HG02610 (cell line): ENCODE measurements at regions not wholly inside any gene's neighbourhood (a gene's known extent, or its start where the extent isn't known, plus 50 kb on each side); places are given as distances from the start of the nearest gene placed in this dataset.
A peak's percentile ranks its signal among the peaks of the same experiment; 100 is the strongest.

Source experiments
- ATAC-seq: cut with Tn5 transposase; IDR thresholded peaks from one replicate; pipeline ENCODE4 v1.9.1; 2021; ENCODE audit warnings: mild to moderate bottlenecking, moderate library complexity; ENCODE audit not compliant: unreplicated experiment

DNA sequence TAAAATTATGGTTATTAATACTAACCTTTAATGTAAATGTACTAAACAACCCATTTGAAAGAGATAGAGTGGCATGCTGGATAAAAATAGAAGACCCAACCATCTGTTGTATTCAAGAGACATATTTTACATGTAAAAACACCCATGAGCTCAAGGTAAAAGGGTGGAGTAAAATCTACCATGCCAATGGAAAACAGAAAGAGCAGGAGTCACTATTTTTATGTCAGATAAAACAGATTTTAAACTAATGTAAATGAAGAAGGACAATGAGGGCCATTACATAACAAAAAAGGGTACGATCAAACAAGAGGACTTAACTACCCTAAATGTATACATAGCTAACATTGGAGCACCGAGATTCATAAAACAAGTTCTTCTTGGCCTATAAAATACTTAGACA, 66.3 kb downstream of the ITM2A start:
- no peak for ATAC-seq

- ATAC-seq, result no peak
Observed at GRCh38 chrX:79290596-79290995, 76.5 kb downstream of the ITM2A start.

- no peak for ATAC-seq
Observed at GRCh38 chrX:79288733-79289132, 78.4 kb downstream of the ITM2A start.

- ATAC-seq, result no peak
Observed at GRCh38 chrX:79287724-79288123, 79.4 kb downstream of the ITM2A start.

DNA sequence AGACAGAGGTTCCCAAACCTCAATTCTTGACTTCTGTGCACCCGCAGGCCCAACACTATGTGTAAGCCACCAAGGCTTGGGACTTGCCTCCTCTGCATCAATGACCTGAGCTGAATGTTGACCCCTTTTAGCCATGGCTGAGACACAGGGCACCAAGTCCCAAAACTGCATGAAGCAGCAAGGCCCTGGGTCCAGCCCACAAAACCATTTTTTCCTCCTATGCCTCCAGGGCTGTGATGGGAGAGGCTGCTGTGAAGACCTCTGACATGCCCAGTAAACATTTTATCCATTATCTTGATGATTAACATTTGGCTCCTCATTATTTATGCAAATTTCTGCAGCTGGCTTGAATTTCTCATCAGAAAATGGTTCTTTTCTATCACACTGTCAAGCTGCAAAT, 85.4 kb downstream of the ITM2A start:
- no peak for ATAC-seq

DNA sequence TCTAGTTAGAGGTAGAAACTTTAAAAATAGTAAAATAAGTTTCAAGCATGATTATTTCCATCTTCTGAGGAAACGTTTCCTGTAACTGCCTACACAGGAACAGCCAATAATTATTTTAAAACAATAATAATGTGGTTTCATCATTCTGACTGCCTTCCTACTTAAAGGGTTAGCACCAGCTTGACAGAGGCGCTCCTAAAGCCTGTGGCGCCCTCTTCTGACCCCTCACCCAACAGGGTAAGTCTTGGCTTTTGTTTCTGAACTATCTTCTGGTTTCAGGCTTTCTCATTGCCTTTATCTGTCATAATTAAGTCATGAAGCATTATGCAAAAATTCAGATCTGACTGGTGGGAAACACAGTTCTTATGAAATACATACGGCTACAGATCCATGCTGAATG, 96.7 kb downstream of the ITM2A start:
- ATAC-seq, result peak; percentile 95

DNA sequence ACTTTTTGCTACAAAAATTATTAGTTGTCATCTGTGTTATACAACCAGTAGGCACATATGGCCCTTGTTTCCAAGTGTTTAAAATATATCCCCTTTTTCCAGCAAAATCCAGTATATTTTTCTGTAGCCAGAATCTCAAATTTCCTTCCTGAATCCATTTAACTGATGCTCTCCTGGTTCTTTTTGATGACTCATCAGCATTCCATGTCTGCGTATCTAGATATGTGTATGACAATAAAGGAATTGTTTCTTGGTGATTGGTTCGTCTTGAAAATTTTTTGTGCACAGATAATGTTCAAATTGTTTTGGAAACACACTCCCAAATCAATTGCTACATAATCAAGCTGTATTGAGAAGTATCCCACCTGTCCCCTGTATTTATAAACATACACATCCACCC, 98.3 kb downstream of the ITM2A start:
- no peak for ATAC-seq

- no peak for ATAC-seq
Observed at GRCh38 chrX:79266702-79267101, 100.4 kb downstream of the ITM2A start.

GRCh38 chrX:79263550-79263949, 103.6 kb downstream of the ITM2A start:
- no peak for ATAC-seq

GRCh38 chrX:79259073-79259689, 108.0 kb downstream of the ITM2A start:
- ATAC-seq, result peak; percentile 92

DNA sequence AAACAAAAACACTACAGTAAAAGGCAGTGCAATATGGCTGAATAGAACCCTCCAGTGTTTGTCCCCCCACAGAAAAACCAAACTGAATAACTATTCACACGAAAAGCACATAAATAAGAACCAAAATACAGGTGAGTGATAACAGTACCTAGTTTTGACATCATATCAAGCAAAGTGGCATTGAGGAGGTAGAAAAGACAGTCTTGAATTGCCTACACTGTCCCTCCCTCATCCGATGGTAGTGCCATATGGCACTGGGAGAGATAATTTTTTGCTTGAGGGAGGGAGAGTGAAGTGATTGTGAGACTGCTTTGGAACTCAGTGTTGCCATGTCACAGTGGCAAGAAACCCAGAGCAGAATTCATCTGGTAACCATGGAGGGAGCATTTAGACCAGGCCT, 99.2 kb downstream of the GPR174 start:
- no peak for ATAC-seq

- no peak for ATAC-seq
Observed at GRCh38 chrX:79235899-79236298, 91.4 kb downstream of the GPR174 start.

- ATAC-seq, result no peak
Observed at GRCh38 chrX:79231662-79232061, 87.2 kb downstream of the GPR174 start.
